HG03045 (cell line): ENCODE measurements at regions not wholly inside any gene's neighbourhood (a gene's known extent, or its start where the extent isn't known, plus 50 kb on each side); places are given as distances from the start of the nearest gene placed in this dataset.

ENCODE experiments used
- ATAC-seq: cut with Tn5 transposase; IDR thresholded peaks from one replicate; pipeline ENCODE4 v1.9.1; 2021; ENCODE audit warnings: mild to moderate bottlenecking, moderate library complexity; ENCODE audit not compliant: unreplicated experiment

GRCh38 chr21:20545454-20545853 is 452.8 kb upstream of the NCAM2 start:
- no peak for ATAC-seq

- no peak for ATAC-seq
Observed at GRCh38 chr21:20551939-20552338, 446.3 kb upstream of the NCAM2 start.

- no peak for ATAC-seq
Observed at GRCh38 chr21:20554785-20555184, 443.4 kb upstream of the NCAM2 start.

GRCh38 chr21:20570824-20571232 is 427.4 kb upstream of the NCAM2 start:
- no peak for ATAC-seq

GRCh38 chr21:20572582-20572981 is 425.6 kb upstream of the NCAM2 start:
- no peak for ATAC-seq

- no peak for ATAC-seq
Observed at GRCh38 chr21:20581361-20581760, 416.8 kb upstream of the NCAM2 start.

- ATAC-seq = no peak
Observed at GRCh38 chr21:20591284-20591683, 406.9 kb upstream of the NCAM2 start.

GRCh38 chr21:20592463-20592862 is 405.7 kb upstream of the NCAM2 start:
- ATAC-seq = no peak

GRCh38 chr21:20603236-20603635 is 395.0 kb upstream of the NCAM2 start:
- ATAC-seq = no peak

- ATAC-seq = no peak
Observed at GRCh38 chr21:20611008-20611407, 387.2 kb upstream of the NCAM2 start.

GRCh38 chr21:20613654-20614053 is 384.6 kb upstream of the NCAM2 start:
- ATAC-seq = no peak

GRCh38 chr21:20617130-20617529 is 381.1 kb upstream of the NCAM2 start:
- no peak for ATAC-seq

- no peak for ATAC-seq
Observed at GRCh38 chr21:20618878-20619277, 379.3 kb upstream of the NCAM2 start.

GRCh38 chr21:20627594-20627993 is 370.6 kb upstream of the NCAM2 start:
- ATAC-seq = no peak

GRCh38 chr21:20631633-20632032 is 366.6 kb upstream of the NCAM2 start:
- ATAC-seq = no peak

GRCh38 chr21:20639026-20639425 is 359.2 kb upstream of the NCAM2 start:
- no peak for ATAC-seq

GRCh38 chr21:20641241-20641640 is 357.0 kb upstream of the NCAM2 start:
- ATAC-seq = no peak

- no peak for ATAC-seq
Observed at GRCh38 chr21:20642681-20643080, 355.5 kb upstream of the NCAM2 start.

GRCh38 chr21:20644552-20644951 is 353.7 kb upstream of the NCAM2 start:
- no peak for ATAC-seq

- ATAC-seq = no peak
Observed at GRCh38 chr21:20645344-20645743, 352.9 kb upstream of the NCAM2 start.

- ATAC-seq = no peak
Observed at GRCh38 chr21:20646431-20647165, 351.6 kb upstream of the NCAM2 start.

GRCh38 chr21:20647607-20648006 is 350.6 kb upstream of the NCAM2 start:
- no peak for ATAC-seq

- no peak for ATAC-seq
Observed at GRCh38 chr21:20649231-20649630, 349.0 kb upstream of the NCAM2 start.
